ENCODE measurements at regions not wholly inside any gene's neighbourhood (a gene's known extent, or its start where the extent isn't known, plus 50 kb on each side); places are given as distances from the start of the nearest gene placed in this dataset.

- DNase-seq (ENCODE audit: low spot score) = no peak
- Histone ChIP-seq H3K36me3 (ENCODE audit: low read depth) (no peaks in the 10 kb centered on the region), H3K27me3 (ENCODE audit: insufficient read depth, poor library complexity, severe bottlenecking) (no peaks in the 10 kb centered on the region), H3K9me3 (ENCODE audit: severe bottlenecking) (no peaks in the 10 kb centered on the region), H3K27ac (ENCODE audit: poor library complexity, severe bottlenecking) (peak overlapping the region; percentile 93), H3K4me3 (ENCODE audit: severe bottlenecking) (no peak overlapping the region), H3K4me1 (ENCODE audit: insufficient read depth, poor library complexity, severe bottlenecking) (peaks cover 19% of the 10 kb centered on the region)
- ATAC-seq (ENCODE audit: low read depth) = no peak
- TF ChIP-seq CTCF (IDR thresholded peaks at IDR 0.05; ENCODE audit: poor library complexity, severe bottlenecking) = no peak
These were observed 86.9 kb upstream of the FAM136A start for GRCh38 chr2:70388813-70389212.

GRCh38 chr2:70388128-70388527 lies 86.3 kb upstream of the FAM136A start:
- DNase-seq (ENCODE audit: low spot score) (no peak), ATAC-seq (ENCODE audit: low read depth) (peak; percentile 97)
- Histone ChIP-seq H3K36me3 (ENCODE audit: low read depth) (no peaks in the 10 kb centered on the region), H3K27ac (ENCODE audit: poor library complexity, severe bottlenecking) (peak overlapping the region; percentile 93), H3K27me3 (ENCODE audit: insufficient read depth, poor library complexity, severe bottlenecking) (no peaks in the 10 kb centered on the region), H3K9me3 (ENCODE audit: severe bottlenecking) (no peaks in the 10 kb centered on the region), H3K4me1 (ENCODE audit: insufficient read depth, poor library complexity, severe bottlenecking) (peaks cover 19% of the 10 kb centered on the region), H3K4me3 (ENCODE audit: severe bottlenecking) (no peak overlapping the region)
- TF ChIP-seq CTCF (IDR thresholded peaks at IDR 0.05; ENCODE audit: poor library complexity, severe bottlenecking) = no peak

- no peak for TF ChIP-seq CTCF (IDR thresholded peaks at IDR 0.05; ENCODE audit: poor library complexity, severe bottlenecking)
- Histone ChIP-seq H3K27me3 (ENCODE audit: insufficient read depth, poor library complexity, severe bottlenecking) (no peaks in the 10 kb centered on the region), H3K27ac (ENCODE audit: poor library complexity, severe bottlenecking) (peak overlapping the region; percentile 93), H3K9me3 (ENCODE audit: severe bottlenecking) (no peaks in the 10 kb centered on the region), H3K36me3 (ENCODE audit: low read depth) (no peaks in the 10 kb centered on the region), H3K4me3 (ENCODE audit: severe bottlenecking) (no peak overlapping the region), H3K4me1 (ENCODE audit: insufficient read depth, poor library complexity, severe bottlenecking) (peaks cover 37% of the 10 kb centered on the region)
- DNase-seq (ENCODE audit: low spot score) (no peak), ATAC-seq (ENCODE audit: low read depth) (no peak)
These were observed 84.2 kb upstream of the FAM136A start for GRCh38 chr2:70385966-70386595.

- peaks cover 40% of the 10 kb centered on the region for H3K4me1 ChIP-seq (ENCODE audit: insufficient read depth, poor library complexity, severe bottlenecking)
- TF ChIP-seq CTCF (IDR thresholded peaks at IDR 0.05; ENCODE audit: poor library complexity, severe bottlenecking) = no peak
- H3K4me3 ChIP-seq (ENCODE audit: severe bottlenecking) = no peak overlapping the region
- no peak overlapping the region for H3K27ac ChIP-seq (ENCODE audit: poor library complexity, severe bottlenecking)
- ATAC-seq (ENCODE audit: low read depth) (no peak), DNase-seq (ENCODE audit: low spot score) (no peak)
- no peaks in the 10 kb centered on the region for H3K27me3 ChIP-seq (ENCODE audit: insufficient read depth, poor library complexity, severe bottlenecking)
- no peaks in the 10 kb centered on the region for H3K36me3 ChIP-seq (ENCODE audit: low read depth)
- no peaks in the 10 kb centered on the region for H3K9me3 ChIP-seq (ENCODE audit: severe bottlenecking)
These were observed 83.3 kb upstream of the FAM136A start for GRCh38 chr2:70385204-70385603.

GRCh38 chr2:70381821-70382220 lies 80.0 kb upstream of the FAM136A start:
- Histone ChIP-seq H3K4me3 (ENCODE audit: severe bottlenecking) (no peak overlapping the region), H3K27me3 (ENCODE audit: insufficient read depth, poor library complexity, severe bottlenecking) (no peaks in the 10 kb centered on the region), H3K36me3 (ENCODE audit: low read depth) (no peaks in the 10 kb centered on the region), H3K4me1 (ENCODE audit: insufficient read depth, poor library complexity, severe bottlenecking) (peaks cover 21% of the 10 kb centered on the region), H3K9me3 (ENCODE audit: severe bottlenecking) (no peaks in the 10 kb centered on the region), H3K27ac (ENCODE audit: poor library complexity, severe bottlenecking) (peak overlapping the region; percentile 91)
- peak; percentile 90 for ATAC-seq (ENCODE audit: low read depth)
- peak; percentile 80 for DNase-seq (ENCODE audit: low spot score)
- TF ChIP-seq CTCF (IDR thresholded peaks at IDR 0.05; ENCODE audit: poor library complexity, severe bottlenecking) = no peak

All from RWPE2 (cell line).